Inflammatory macrophage treated with lipopolysaccharide for 4 hours (primary cell): ENCODE measurements at regions not wholly inside any gene's neighbourhood (a gene's known extent, or its start where the extent isn't known, plus 50 kb on each side); places are given as distances from the start of the nearest gene placed in this dataset.

Experiments used
- DNase-seq: peaks from one replicate; pipeline ENCODE4 v3.0.0-alpha.2; 2020

DNA sequence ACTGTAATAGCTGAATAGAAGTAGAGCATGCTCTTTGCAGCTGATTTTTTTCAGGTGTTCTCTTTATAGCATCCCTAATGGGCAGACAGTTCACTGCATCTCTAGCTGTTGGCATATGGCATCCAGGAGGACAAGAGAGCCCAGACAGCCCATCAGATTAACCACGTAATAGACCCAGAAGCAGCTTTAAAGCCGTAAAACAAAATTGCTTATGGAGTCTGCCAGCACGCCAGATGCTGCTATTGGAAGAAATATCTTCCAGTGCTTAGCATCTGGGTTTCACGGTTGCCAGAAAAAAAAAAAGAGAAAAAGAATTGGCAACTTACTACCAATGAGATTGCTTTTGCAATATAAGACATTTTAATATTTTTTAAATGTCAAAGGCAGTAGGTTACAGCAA is 869.4 kb upstream of the NUDT12 start:
- DNase-seq, result no peak

DNA sequence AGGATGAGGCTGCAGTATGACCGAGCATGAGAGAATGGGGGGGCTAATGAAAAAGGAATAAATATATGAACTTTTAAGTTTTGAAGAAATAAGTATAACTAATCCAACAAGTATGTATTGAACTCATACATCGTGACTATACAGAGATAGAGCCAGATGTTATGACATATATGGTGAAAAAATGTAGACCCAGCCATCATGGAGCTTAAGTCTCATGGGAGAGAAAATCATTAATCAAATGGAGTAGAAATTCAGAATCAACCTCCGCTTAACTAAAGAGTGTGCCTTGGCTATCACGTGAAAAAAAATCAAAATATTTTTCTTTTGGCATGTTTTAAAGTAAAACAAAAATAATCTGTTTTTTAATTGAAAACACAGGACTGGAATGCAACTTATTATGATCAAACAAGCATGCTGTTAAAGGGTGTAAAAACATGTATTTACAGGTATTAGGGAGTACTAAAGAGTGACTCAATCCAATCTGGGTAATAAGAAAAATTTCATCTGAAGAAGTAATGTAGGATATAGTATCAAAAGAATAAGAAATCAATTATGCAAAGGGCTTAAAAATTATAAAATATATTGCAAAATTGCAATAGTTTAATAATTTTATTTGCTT is 868.5 kb upstream of the NUDT12 start:
- DNase-seq, result no peak

DNA sequence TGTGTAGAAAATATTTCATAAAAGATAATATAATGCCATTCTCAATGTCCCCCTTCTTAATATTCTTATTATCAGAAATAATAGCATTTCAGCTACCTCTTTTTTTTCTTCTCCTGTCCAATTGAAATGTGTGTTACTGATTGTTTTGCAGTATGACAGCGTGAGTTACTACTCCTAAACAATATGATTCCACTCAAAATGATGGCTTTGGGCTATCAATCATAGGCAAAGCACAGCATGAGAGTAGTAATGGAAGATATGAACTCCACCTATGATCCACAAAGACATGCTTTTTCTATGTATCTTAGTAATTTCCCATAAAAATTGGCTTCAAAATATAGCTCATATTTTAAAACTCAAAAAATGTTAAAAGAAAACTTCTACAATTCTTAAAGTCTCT is 867.3 kb upstream of the NUDT12 start:
- no peak for DNase-seq

DNA sequence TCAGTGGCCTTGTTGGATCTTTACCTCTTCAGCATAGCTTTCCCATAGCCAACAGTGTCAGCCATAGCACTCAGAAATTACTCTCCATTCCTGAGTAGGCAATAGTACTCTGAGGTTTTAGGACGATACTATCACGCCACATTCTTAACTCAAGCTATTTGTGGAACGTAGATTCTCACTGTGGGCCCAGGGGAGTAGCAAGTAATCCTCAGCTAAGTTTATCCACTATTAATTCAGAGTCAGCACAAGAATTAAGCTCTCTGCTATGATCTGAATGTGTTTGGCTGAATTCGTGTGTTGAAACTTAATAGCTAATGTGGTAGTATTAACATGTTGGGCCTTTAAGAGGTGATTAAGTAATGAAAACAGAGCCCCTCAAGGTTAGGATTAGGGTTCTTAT is 858.8 kb upstream of the NUDT12 start:
- no peak for DNase-seq

DNA sequence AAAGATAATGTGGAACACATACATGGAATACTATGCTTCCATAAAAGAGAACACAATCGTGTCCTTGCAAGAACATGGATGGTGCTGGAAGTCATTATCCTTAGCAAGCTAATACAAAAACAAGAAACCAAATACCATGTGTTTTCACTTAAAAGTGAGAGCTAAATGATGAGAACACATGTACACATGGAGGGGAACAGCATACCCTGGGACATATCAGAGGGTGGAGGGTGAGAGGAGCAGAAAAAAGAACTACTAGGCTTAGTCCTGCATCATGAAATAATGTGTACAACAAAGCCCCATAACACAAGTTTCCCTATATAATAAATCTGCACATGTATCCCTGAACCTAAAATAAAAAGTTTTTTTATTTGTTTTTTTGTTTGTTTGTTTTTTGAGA is 855.5 kb upstream of the NUDT12 start:
- no peak for DNase-seq

DNA sequence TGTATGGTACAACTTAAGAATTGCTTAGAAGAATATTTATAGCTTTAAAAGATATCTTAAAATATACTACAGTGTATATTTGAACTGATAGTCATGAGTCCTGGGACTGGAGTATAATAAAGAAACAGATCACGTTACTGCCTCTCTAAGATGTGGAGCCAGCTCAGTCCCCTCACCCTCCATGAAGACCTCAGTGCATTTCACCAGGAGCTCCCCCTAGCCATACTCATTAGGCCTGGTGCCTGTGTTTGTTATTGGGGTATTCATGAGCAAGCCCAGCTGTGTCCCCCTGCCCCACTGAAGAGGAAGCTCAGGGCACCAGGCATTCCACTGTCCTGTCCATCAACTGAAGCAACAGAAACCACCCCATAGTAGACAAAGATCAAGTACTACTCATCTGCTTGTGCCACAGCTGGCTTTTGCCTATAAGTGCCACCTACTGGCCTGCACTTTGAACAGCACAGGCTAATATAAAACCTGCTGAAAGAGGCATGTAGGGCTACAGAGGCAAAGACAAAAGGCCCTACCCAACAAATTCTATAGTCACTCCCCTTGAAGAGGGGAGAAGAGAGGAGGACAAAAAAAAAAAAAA is 850.2 kb upstream of the NUDT12 start:
- DNase-seq, result peak; percentile 13

DNA sequence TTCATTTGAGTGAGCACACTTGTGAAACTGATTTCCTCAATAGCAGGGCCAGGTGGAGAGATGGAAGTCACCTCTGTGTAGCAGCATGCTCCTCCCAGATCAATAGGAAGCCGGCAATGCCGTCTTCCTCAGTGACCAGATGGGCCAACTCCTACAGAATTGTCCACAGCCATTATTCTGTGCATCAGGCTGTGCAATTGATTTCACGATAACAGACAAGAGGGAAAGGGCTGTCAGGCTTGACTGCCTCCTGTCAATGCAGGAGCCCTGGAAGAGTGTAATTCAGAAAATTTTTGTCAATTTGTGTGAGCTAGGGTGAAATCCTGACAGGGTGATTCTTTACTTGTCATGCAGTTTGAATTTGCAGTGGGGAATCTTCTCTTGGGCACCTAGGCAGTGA is 838.4 kb upstream of the NUDT12 start:
- DNase-seq, result no peak

DNA sequence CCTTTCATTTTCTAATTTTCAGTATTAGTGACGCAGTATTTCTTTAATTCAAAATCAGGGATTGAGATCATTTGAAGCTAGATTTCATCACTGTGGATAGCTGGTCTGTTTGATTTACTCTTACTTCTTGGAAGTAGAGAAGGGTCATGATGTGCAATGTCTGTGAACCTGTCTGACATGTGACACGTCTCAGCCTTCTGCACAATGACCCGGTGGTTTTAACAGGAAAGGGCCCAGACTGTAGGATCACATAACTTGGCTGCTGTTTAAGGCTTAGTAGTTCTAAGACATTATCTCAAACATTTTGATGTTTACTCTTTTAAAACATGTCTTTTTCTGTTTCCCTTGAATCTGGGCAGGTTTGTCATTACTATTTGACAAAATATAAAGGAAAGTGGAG is 823.3 kb upstream of the NUDT12 start:
- DNase-seq, result no peak

DNA sequence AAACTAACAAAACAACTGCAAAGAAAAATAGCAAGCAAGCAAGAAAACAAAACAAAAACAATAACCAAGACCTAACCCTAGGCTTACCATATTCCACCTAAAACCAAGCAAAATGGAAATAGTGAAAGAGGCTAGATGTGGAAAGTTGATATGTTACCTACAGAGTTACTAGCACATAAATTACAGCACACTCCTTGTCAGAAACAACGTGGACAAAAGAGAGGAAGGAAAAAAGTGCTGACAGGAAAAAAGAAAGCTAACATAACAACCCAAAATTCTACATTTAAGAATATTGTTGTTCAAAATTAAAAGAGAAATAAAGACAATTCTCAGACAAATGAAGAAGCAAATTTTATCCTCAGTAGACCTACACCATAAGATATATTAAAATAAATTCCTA is 812.8 kb upstream of the NUDT12 start:
- DNase-seq, result no peak

DNA sequence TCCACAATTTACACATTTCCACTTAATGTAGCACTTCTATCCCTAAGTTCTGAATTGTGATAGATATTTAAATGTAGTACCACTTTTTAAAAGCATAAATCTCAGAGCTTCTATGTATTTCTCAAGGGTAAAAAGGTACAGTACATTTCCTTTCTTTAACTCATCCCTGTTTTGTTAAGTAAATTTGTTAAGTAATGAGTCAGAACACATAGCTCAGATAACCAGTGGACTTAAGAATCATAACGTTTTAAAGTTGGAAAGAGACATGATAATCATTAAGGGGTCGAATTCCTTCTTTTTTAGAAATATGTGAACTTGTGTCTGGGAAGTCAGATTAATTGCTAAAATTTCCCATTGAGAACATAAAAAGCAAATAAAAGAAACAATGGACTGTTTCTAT is 810.2 kb upstream of the NUDT12 start:
- DNase-seq, result no peak

DNA sequence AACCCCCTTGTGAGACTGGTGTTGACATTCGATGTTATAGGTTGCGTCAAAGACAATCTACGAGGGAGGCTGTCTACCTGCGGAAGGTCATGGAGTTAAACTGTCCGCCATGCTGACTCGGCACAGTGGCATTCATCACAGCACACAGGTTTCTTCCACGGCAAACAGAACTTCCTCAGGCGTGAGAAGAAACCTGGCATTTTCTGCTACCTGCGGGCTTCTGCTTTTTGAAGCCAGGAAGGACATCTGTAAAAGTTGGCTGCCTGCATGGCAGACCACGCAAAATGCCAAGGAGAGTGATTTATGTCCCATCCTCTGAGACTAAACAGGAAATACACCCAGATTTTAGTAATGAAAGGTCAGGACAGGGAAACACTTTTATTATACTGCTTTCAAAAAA is 809.8 kb upstream of the NUDT12 start:
- no peak for DNase-seq

DNA sequence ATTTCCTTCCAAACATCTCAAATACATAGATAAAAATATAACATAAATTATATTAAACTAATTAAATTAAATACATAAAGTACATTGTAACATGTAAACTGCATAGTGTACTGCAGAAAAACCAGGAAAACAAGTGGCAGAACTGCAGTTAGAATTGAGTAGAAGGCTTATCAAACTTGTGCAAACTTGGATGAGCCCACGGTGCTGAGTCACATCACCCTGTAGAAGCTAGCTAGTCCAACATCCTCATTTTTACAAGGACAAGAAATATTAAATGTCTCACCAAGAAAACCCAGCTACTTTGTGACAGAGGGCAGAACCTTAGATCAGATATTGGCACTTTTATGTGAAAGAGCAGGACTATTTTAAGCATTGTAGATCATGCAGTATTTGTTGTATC is 807.9 kb upstream of the NUDT12 start:
- DNase-seq, result no peak

DNA sequence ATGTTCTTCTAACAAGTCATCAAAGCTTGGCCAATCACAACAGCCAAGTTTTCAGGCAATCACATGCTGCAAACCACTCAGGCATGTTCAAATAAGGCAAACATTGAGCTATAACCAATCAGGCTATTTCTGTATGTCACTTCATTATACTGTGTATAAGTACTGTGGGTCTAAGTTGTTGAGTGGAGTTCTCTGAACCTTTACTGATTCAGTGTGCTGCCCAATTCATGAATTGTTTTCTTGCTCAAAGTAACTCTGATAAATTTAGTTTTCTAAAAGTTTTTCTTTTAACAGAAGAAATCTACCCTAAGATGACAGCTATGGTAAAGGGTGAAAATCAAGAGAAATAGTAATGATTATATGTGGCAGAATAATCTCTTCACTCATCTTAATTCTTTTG is 805.4 kb upstream of the NUDT12 start:
- no peak for DNase-seq

DNA sequence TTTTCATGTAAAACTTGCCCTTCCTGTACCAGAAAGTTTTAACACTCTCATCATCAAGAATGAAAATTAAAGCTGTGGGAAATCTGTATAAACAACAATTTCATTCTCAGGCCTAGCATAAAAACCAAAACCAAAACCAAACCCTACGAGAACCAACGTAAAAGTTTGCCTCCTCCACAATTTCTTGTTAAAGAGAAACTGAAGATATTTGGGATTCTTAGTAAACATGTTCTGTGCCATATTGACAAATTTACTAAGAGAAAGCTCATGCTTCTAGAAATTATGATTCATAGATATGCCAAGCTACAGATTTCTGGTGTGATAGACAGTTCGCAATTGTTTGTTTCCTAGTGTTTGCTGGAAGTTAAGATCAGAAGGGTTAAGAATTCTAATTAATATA is 801.0 kb upstream of the NUDT12 start:
- no peak for DNase-seq

DNA sequence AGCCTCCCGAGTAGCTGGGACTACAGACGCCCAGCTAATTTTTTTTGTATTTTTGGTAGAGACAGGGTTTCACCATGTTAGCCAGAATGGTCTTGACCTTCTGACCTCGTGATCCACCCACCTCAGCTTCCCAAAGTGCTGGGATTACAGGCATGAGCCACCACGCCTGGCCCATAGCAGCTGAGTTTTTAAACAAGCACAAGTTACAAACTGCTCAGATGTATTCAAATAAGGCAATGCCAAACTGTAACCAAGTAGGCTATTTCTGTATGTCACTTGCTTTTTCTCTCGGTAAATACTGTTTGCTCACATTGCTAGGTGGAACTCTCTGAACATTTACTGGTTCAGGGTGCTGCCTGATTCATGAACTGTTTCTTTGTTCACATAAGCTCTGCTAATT is 799.3 kb upstream of the NUDT12 start:
- no peak for DNase-seq

DNA sequence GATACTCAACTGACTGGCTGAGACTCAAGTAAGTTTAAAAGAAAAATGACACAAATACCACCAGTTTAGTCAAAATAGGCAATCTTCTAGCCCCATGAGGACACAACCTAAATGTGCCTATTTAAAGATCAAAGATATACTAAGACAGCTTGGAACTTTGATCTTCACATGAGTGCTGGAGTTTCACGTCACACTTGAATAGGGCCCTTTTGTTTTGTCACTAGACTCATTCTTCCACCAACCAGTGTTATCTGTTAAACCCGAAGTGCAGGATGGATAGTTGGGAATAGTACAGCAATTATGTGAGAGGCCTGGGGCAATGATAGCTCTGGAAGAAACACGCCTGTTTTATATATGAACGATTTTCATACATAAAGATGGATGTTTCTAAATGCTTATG is 792.8 kb upstream of the NUDT12 start:
- DNase-seq, result no peak

DNA sequence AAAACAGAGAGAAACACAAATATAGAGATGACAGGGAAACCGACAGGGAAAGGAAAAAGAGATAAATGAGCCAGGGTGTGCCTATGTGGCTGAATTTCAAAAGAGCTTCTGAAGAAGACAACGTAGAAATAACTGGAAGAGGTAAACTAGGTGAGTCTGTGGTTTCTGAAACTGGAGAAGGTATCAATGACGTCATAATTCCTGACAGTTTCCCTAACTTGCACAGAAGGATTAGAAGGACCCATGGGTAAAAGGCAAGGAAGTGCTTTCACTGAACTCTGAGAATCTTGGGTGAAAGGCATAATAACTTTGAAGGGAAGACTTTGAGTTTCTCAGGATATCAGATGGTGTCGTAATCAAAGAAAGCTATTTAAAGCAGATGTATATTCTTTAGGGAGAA is 790.8 kb upstream of the NUDT12 start:
- DNase-seq, result no peak

DNA sequence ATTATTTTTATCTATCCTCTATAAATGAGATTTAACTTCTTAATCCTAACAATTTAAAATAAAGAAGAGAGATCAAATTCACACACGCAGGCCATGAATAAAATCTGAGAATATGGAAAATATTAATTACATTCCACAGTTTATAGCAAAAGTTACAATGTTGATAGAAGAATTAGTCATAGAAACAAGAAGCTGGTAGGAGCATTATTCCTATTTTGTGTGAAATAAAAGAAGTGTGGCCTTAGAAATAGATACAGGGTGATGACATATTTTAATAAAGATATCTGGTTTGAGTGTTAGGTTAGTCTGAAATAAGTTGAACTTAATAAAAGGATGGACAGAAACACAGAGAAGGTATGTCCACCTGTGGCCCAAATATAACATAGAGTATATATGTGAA is 790.4 kb upstream of the NUDT12 start:
- no peak for DNase-seq

DNA sequence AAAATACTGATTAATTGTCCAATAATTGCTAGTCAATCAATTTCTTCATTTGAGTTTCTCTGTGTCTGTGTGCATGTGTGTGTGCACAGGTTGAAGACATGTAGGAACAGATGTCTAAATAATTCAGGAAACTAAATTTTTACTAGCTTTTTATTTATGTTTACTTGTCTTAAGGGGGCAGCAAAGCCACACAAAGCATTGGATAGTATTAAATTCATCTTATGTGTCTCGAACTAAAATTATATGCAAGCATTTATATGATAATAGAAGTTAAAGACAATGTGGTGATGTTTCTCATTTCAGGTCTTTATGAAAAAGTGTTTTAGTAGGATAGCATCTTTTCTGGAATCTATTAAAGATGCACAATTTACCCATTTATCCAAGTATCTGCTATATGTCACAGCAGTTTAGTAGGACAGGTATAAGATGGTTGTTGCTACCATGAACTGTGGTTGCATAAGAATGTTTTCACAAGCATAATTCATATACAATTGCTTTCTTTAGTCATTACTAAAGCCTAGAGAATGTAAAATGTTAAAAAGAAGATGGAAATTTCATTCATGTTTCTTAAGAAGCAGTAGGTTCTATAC is 784.6 kb upstream of the NUDT12 start:
- DNase-seq, result no peak

DNA sequence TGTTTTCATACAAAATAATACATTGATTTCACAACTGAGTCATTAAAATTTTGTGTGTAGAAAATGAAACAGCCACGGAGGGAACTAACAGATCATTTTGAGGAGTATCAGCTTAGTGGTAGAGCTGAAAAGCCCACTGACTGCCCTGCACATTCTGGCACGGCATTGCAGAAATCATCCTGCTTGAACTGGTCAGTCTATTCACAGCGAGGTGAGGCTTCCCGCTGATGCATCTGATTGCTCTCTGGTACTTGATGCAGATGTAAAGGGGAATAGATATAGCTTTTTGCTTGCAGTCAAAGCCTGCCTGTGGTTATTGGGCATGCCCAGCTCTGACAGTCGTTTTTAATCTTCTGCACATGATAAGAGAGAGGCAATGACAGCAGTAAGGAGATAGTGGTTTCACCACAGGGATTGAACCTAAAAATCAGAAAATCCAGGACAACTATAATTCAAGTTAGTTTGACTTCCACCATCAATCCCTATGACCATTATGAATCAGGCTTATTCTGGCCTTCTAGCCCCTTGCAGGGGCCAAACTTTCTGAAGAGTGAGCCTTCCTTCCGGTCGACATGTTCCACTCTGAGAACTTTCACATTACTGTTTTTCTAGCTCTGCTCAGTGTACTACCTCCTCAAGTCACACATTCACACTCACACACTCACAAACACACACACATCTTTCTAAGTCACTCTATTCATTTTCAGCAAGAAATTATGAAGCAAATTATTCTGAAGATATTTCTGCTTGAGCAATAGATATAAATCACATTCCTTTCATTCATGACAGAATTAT is 782.8 kb upstream of the NUDT12 start:
- no peak for DNase-seq

DNA sequence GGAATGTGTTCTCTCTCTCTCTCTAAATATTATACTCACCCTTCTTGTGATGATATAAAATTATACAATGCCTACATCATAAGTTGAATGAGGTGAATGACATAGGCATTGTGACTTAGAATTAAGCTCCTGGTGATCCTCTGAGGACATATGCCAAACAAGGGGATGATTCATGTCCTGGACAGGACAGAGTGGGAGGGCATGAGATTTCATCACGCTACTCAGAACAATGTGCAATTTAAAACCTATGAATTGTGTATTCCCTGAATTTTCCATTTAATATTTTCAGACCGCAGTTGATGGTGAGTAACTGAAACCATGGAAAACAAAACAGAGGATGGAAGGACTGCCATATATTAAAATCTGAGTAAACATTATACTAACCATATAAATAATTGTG is 782.2 kb upstream of the NUDT12 start:
- peak; percentile 13 for DNase-seq

DNA sequence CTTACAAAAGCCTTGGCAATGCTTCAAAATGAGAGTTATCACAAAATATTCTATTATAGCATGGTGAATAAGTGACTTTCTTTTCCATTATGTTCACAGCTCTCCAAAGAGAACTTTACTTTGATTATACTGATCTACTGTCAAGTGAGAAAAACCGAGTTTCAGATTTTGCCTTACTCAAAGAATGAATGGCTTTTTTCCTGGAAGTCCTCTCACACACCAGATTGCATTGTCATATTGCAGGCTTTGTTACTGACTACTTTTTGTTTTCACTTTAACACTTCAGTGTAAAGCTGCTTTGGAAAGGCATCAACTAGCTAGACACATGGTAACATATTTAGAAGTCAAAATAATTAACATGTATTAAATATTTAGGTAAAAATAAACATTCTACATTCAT is 765.2 kb upstream of the NUDT12 start:
- DNase-seq, result no peak

DNA sequence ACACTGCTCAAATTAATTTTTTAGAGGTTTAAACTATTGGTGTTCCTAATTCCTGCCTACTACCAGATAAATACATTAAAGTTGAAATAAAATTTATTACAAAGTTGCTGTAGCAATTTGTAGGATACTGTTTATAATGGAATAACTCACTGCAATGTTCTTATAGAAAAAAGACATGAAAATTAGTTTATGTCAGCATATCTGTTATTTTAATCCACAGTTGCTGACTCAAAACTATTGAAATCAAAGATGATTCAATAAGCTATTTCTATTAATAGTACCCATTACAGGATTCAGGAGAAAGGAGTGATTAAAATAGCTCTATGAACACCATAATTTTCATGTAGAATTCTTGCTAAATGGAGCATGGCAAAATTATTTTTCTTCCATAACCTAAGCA is 764.4 kb upstream of the NUDT12 start:
- DNase-seq, result no peak

DNA sequence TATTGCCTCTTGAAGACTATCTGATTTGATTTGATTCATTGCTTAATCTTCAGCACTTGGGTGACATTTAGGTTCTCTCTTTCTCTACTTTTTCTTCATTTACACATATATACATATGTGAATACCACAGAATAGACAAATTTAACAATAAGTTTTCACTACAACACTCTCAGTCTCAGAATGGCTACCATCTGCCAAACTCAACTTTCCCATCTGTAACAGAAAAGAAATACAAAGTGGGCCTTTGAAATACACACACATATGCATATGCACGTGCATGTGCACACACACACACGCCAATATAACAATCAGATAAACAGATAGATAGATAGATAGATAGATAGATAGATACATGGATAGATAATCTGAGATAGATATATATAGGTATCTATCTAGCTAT is 762.8 kb upstream of the NUDT12 start:
- DNase-seq, result no peak
